GF-D8 (cell line): ENCODE measurements at regions not wholly inside any gene's neighbourhood (a gene's known extent, or its start where the extent isn't known, plus 50 kb on each side); places are given as distances from the start of the nearest gene placed in this dataset.

ENCODE experiments used
- DNase-seq: peaks from one replicate; lab custom pipeline; 2025; lab: John Stamatoyannopoulos, UW

DNA sequence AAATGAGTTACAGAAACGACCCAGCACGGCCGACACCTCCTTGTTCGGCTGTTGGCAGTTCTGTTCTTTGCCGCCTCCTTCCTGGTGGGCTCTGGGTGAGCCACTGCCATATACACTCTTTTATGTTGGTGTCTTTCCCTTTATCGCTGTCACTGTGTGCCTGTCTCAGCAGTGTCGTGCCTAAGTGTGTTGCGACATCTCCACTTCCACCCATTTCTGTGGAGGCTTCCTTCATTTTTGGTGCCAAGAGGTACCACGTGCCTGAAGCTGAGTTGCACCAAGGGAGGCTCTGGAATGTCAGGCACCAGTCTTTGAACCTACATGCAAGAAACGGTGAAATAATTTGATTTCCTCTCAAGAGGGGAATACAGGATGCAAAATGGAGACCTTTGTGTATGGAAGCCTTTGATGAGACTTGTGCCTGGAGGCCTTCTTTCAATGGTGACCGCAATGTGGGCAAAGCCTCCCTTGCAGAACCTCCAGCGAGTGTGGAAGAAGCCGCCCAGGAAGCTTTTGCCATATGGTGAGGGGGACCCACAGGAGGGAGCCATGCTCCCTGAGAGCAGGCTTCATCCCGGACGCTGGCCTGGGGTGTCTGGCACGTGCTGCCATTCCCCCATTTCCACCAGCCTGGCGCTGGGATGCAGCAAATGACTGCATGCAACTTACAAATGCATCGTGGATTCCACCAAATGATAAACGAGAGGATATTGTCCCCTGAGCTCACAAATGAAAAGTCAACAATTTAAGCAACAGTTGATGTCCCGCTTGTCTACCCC, 136.2 kb downstream of the TEX29 start:
- DNase-seq: no peak

DNA sequence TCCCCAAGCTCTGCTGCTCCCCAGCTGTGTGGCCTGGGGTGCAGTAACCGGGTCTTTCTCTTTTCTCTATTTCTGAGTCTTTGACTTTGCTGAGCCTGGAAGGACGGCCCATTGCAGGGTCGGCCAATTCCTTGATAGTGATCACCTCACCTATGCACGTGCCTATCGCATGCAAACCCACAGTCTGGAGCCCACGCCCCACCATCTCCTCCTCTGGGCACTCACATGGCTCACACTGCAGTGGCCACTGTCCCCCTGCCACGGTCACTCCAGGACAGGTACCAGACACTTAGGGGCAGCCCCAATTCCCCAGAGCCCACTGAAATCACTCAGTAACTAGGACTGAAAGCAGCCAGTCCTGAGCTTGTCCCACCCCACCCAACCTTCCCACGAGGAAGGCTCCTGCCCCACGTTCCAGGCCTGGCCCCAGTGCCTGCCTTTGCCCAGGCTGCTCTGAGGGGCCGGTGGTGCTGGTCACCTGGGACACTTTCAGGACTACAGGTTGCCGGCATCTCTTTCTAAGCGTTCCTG, 137.6 kb downstream of the TEX29 start:
- DNase-seq: no peak

DNA sequence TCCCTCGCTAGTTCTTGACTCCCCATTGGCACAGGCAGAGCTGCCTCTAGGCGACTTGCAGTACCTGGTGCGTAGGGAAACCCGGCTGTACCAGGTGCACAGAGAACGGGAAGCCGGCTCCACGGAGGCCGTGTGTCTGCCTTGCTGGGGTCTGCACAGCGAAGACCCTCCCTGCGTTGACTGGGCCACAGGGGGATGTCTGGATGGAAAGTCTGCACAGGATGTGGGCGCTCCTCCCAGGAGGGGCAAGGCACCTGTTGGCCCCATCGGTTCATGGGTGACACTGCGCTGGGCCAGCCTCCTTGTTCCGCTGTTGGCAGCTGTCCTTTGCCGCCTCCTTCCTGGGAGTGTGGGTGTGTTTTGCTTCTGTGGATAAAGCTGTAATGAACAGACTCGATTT, 138.3 kb downstream of the TEX29 start:
- no peak for DNase-seq

DNA sequence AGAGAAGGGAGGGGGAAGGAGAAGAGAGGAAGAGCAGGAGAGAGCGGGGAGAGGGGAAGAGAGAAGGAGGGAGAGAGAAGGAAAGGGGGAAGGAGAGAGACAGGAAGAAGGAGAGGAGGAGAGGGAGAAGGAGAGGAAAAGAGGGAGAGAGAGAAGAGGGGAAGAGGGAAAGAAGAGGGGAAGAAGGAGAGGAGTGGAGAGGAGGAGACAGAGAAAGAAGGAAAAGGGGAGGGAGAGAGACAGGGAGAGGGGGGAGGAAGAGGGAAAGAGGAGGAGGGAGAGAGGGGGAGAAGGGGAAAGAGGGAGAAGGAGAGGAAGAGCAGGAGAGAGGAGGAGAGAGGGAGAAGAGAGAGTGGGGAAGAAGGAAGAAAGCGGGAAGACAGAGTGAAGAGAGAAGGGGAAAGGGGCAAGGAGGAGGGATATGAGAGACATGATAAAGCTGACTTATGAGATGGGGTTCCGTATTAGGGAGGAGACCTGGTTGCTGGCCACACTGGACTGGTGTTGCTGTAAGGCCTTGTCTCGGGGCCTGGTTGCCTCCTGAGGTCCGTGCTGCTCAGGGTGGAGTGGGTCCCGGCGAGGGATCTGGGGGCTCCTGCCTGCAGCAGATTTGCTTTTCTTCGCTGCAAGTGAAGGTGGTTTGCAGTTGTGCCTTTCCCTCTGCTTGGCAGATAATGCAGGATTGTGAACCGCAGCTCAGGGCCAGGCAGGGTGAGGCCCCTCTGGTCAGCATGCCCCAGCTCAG, 139.5 kb downstream of the TEX29 start:
- no peak for DNase-seq

DNA sequence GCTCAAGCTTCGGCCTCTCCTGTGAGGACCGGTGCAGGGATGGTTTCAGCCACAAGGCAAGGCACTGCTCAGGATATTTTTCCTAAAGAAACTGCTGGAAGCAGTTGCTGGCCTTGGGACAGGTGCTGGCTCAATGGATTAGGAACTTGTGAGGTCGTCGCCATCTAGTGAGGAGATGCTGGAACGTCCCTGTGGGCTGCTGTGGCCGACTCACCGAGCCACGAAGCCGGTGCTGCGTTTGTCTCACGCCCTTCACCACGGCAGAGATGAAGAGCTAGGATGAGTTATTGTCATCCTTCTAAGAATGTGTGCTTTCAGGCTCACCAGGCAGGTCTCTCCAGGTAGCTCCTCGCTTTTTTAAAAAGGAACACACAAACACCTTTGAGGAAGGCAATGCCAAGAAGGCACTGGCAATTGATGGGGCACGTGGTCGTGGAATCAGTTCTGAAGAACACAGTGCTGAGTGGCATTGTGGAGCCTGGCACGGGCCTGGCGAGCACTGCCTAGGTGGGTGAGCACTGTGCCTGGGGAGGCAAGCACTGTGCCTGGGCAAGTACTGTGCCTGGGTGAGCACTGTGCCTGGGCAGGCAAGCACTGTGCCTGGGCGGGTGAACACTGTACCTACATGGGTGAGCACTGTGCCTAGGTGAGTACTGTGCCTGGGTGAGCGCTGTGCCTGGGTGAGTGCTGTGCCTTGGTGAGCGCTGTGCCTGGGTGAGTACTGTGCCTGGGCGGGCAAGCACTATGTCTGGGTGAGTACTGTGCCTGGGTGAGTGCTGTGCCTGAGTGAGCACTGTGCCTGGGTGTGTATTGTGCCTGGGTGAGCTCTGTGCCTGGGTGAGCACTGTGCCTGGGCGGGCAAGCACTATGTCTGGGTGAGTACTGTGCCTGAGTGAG, 140.4 kb downstream of the TEX29 start:
- DNase-seq: no peak

DNA sequence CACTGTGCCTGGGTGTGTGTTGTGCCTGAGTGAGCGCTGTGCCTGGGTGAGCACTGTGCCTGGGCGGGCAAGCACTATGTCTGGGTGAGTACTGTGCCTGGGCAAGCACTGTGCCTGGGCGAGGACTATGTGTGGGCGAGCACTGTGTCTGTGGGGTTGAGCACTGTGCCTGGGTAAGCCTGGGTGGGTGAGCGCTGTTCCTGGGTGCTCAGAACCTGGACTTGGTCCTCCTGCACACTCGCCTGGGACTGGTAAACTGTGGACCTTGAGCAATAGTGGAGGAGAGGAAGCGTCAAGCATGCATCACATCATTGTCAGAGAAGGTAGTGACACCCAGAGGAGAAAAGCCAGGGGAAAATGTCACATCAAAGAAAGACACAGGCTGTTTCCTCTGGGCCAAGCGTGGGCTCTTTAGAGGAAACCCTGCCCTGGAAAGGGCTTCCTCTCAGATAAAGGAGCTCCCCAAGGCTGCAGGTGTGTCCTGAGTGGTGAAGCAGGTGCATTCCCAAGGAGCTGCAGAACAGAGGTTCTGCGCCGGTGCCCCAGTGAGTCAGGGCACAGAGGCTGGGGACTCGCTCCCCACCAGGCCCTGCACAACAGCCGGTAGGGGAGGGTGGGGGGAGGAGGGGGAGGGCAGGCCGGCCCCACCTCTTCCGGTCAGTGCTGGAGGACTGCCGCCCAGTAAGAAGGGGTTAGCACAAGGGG, 141.2 kb downstream of the TEX29 start:
- DNase-seq: no peak

DNA sequence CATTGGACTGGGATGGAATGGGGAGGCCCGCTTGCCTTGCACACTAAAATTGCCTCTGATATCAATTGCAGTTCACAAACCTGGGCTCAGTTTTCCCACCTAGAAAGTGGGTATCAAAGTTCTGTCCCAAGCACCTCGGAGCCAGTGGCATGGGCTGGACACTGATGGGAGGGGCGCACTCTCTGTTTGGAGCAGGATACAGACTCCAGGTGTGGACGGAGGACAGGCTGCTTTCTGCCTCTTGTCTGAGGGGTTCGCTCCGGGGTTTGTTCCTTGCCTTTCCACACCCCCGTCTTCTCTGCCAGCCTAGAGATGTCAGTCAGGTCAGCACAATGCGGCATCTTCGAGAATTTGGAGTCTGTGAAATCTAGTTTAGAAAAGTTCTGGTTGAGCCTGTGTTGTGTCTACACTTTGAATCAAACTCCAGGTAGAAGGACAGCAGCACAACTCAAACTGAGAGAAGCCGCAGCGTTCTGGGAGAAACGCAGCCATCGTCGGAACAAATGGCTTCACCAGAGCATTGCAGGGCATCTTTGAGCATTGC, 141.9 kb downstream of the TEX29 start:
- no peak for DNase-seq

DNA sequence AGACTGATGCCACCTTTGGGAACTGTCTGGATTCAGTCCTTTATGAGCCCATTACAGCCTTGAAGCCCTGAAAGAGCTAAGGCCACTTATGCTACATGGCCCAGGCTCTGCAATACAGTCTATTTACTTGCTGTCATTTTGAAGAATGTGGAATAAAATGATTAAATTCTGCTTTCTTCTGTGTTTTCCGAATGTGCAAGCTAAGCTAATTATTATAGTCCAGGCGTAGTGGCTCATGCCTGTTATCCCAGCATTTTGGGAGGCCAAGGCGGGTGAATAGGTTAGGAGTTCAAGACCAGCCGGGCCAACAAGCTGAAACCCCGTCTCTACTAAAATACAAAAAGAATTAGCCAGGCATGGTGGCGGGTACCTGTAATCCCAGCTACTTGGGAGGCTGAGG, 142.5 kb downstream of the TEX29 start:
- no peak for DNase-seq

DNA sequence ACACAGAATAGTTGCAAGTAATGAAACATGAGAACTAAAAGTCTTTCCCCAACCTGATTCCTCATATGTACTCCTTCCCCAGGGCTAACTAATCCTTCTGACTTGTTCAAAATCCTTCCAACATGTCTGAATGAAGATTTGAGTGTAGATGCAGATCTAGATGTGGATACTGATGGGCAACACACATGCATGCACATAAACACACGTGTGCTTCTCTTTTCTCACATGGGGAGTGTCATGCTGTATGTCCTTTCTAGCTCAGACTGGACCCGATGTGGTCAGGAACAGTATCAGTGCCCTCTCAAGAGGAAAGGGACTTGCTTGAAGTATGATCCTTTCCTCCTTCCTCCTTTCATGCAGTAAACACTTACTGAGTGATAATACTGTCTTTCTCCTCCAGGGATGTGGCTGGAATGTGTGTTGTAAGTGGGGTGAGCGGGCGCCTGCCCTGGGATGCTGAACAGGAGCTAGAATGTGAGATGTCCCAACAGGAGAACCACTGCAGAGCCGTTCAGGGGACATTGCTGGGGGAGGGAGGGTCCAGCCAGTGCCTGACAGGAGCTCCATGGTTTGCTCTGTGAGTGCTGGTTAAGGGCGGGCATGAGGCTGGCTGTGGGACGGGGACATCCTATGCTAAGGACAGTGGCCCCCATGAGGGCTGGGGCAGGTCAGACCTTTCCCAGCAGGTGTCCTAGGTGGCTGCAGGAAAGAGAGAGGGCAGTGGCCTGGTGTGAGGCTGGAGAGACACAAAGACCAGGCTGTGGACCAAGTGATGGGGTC, 146.9 kb downstream of the TEX29 start:
- no peak for DNase-seq

DNA sequence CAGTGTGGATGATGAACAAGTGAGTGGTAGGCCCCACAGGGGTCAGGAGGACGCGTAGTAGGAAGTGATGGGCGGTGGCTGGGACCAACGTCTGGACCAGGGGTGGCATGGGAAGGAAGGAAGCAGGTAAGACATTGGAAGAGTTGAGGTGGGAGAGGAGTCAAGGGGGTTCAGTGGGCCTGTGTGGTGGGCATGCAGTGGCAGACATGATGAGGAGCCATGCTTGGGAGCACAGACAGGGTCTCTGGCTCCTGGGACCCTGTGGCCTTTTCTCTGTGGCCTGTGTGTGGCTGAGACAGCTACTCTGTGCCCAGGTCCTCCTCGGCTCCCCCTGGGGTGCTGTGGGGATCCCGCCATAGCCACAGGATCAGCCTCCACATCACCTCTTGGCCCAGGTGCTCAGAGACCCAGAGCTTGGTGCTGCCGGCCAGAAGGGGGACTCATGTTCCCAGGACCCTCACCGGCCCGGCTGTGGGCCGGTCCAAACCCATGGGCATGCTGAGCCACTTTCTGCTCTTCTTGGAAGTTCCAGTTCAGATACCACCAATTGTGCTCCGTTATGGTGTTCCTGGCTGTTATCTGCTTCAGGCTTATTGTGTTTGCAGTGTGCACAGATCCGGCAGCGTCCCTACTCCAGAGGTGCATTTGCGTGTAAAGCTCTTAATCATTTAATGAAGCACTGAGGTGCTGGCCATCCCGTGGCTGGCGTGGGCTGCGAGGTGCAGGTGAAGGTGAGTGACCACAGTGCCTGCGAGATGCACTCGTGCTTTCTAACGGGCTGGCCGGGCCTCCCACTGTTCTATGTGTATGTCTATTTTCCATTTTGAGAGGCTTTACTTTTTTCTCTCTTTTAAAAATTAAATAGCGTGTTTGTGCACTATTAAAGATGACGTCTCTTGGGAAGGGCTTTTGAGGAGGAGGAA, 147.9 kb downstream of the TEX29 start:
- DNase-seq: no peak

DNA sequence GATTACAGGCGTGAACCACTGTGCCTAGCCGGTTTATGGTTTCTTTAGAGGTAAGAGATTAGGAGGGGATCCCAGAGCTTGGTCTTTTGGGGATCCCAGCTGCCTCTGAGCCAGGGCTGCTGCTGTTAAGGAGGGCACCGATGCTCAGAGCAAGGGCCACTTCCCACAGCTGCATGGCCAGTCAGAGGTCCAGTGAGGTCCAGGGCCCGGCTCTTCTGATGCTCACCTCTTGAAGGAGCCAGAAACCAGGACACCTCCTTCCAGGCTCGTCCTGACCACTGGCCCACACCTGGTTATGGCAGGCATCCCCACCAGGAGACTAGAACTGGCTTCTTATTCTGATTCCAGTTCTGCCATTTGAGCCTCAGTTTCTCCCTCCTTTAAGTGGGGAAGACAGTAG, 149.0 kb downstream of the TEX29 start:
- DNase-seq: no peak

DNA sequence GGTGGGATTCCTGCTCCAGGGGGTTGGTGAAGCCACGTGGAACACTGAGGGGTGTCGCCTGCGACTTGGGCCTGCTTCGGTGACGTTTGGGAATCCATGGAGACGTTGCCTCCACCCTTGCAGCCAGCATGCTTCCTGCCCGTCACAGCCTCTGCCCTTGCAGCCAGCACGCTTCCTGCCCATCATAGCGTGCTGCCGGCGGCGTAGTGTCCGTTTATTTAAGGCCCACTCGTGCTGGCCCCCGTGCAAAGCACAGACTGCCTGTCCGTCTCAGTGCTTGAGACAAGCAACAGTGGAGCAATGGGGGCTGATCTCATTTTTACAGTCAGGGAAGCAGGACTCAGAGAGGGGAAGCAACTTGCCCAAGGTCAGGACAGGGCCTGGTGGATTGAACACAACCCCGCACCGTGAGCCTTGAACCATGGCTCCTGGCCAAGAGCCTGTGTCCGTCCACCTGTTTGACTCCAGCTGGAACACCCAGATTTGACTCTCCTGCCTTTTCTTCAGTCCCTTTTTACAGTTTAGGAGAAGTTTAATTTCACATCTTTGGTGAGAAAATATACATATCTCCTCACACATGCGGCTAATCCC, 149.6 kb downstream of the TEX29 start:
- no peak for DNase-seq

DNA sequence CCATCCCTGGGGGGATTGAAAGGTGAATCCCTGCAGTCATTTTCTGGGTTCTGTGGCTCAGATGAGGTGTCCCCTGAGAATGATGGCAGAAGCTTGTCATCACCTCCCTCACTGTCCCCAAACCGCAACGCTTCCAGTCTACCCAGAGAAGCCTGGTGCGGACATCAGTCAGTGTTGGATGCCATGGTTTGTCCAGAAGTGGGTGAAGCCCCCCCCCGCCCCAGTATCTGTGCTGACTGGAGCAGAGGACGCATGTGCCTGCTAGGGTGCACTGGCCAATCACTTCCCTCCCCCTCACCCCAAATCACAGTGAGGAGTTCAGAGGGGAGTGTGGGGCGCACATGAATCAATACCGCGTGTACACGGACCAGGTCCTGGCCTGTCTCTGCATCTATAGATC, 150.5 kb downstream of the TEX29 start:
- DNase-seq: no peak

DNA sequence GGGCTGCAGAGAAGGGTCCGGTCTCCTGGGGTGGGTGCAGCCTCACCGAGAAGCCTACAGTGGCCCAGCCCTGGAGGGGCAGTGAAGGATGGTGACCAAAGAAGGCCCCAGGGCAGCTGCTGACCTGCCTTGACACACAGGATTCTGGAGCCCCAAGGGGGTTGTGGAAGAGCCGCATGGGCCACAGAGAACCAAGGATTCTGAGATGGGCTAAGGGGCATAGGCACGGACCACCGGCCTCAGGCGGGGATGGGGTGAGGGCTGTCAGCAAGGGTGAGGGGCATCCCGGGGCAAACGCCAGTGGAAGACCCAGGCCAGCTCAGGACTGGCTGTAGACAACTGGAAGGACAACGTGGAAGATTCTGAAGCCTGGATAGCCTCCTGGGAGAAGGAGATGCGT, 151.6 kb downstream of the TEX29 start:
- DNase-seq: no peak

DNA sequence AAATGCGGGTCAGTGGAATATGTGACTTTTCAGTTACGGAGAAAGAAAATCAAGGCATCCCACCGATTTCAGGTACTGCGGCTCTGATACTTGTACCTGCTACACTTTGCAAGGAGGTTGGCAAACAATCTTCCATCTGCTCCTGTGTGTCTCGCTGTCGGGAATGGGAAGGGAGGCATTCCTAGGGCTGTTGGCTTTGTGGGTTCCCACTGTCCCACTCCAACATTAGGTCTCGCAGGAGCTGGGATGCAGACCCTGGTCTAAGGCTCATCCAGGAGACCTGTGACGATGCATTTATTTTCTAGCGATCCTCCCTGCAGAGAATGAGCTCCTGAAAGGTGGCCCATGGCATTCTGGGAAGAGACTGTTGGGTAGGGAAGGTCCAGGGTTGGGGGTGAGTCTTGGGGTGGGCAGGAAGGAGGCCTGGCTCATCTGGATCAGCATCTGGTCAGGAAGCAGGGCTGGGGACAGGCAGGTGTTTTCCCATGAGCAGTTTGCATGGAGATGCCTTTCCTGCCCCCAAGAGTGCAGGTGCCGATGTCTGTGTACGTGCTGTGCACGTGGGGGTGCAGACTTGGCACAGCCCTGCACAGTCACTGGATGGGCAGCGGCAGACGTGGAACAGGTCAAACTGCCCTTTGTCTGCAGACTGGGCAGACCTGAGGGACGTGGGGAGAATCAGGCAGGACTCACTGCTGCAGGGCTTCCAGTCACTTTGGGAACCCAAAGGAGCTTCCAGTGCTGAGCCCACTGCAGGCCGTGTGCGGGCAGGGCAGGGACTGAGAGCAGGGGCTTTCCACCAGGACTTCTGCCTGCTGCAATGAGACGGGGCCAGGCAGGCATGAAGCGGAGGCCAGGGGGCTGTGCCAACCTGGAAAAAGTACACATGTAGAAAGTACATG, 152.4 kb downstream of the TEX29 start:
- no peak for DNase-seq

DNA sequence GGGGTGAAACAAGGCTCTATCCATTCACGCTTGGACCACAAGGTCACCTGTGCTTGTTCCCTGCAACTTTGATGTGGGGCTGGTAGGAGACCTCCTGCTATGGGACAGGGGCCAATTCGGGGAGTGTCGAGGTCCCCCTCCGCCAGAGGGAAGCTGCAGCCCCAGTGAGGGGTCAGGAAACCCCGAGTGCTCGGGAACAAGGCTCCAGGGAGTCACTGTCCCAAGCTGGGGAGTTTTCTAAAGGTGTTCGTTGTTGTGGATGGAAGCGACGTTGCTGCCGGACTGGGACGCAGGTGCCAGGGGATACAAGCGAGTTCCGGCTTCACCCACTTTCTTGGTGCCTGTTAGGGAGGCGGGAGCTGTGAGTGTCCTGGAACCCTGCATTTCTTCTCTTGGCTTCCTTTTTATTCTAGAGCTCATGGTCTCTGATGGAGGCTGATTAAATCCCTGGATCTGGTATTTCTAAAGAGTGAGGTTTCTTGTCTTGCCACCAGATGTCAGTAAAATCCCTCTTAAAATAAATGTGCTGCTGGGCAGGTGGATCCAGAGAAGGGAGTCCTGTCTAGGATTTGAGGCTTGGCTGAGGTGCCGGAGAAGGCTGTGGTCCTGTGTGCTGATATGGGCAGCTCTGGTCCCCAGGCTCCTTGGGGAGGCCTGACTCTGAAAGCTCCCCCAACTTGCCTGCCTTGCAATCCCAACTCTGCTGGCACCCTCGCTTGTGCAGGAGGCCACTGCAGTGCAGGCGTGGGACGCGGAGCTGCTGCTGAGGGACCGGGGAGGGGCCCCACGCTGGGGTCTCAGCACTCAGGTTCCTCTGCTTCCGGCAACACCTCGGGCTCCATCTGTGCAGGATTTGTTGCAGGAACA, 153.9 kb downstream of the TEX29 start:
- no peak for DNase-seq

DNA sequence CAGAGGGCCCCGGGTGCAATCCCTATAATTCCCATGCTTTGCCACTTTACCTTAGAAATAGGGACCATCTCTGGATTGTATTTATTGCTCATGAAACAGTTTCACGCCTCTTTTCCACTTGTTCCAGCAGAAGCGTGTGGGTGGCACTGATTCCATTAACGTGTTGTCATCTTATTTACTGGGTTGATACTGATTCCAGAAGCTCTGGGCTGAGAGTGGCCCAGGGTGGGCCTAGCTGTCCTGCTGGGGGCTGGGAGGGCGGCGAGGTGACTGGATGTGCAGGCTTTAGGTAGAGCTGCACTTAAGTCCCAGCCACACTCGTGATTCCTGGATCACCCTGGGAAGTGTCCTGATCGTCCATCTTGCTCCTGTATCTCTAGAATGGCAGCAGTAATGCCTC, 155.0 kb downstream of the TEX29 start:
- DNase-seq: no peak
